Heart right ventricle (tissue), 16 donors: ENCODE measurements at regions not wholly inside any gene's neighbourhood (a gene's known extent, or its start where the extent isn't known, plus 50 kb on each side); places are given as distances from the start of the nearest gene placed in this dataset.

ENCODE experiments used
- ATAC-seq, 8 donors: fragments of 200-7000 bp; cut with Tn5 transposase; one replicate each; pipeline ENCODE4 v1.9.1; 2020; ENCODE audit warnings: mild to moderate bottlenecking in 8 of 8, moderate library complexity in 8 of 8, moderate number of reproducible peaks in 1 of 8
- DNase-seq, 2 donors: peaks; one replicate each; pipeline ENCODE4 v3.0.0-alpha.2; 2020
- H3K27ac ChIP-seq, 10 donors: fragments of 200-600 bp; sonication (generic) in 2 of 10; one replicate each; pipeline versions ENCODE4 v1.5.0 to v1.8.0; 2020 to 2022; ENCODE audit warnings: mild to moderate bottlenecking in 3 of 10
- H3K27me3 ChIP-seq, 7 donors: fragments of 200-600 bp; one replicate each; pipeline ENCODE4 v1.8.0; 2021 to 2022; ENCODE audit warnings: mild to moderate bottlenecking in 2 of 7
- H3K36me3 ChIP-seq, 9 donors: fragments of 200-600 bp; sonication (generic) in 1 of 9; one replicate each; pipeline versions ENCODE4 v1.5.0 to v1.8.0; 2020 to 2022; ENCODE audit warnings: mild to moderate bottlenecking in 2 of 9
- H3K4me1 ChIP-seq, 9 donors: fragments of 200-600 bp; sonication (generic) in 1 of 9; one replicate each; pipeline versions ENCODE4 v1.5.0 to v1.8.0; 2020 to 2022; ENCODE audit warnings: mild to moderate bottlenecking in 4 of 9
- H3K4me3 ChIP-seq, 10 donors: fragments of 200-600 bp; sonication (generic) in 2 of 10; one replicate each; pipeline versions ENCODE4 v1.5.0 to v1.8.0; 2020 to 2022; ENCODE audit warnings: mild to moderate bottlenecking in 7 of 10, moderate library complexity in 2 of 10
- H3K9me3 ChIP-seq, 11 donors: fragments of 200-600 bp in 10 of 11; sonication (generic) in 2 of 11; one replicate each; pipeline versions ENCODE4 v1.5.0 to v1.8.0; 2013 to 2022; ENCODE audit warnings: mild to moderate bottlenecking in 2 of 11, control low read depth in 1 of 11, moderate library complexity in 1 of 11
- WGBS, 2 donors: extraction: QIAGEN DNeasy Blood & Tissue Kit; methylation state at CpG; one replicate each; pipeline ENCODE4 v1.1.7; 2013; ENCODE audit warnings: inconsistent platforms in 1 of 2; 5-methylcytosine and 5-hydroxymethylcytosine counted together
- intact Hi-C, 10 donors: fragments of 100-400 bp; cut with DNase I; formaldehyde crosslinking; loops; one replicate each; pipeline versions ENCODE4 v1.11.1 to v1.14.2; 2022
- TF ChIP-seq, protein P1 (sequence below), 9 donors: fragments of 200-600 bp; sonication (generic) in 2 of 9; IDR thresholded peaks; one replicate each; pipeline versions ENCODE4 v1.5.0 to v1.8.0; 2021 to 2022; ENCODE audit warnings: antibody characterized with exemption in 9 of 9, mild to moderate bottlenecking in 5 of 9, moderate library complexity in 1 of 9
- donor health status: Arrhythmogenic right ventricular cardiomyopathy.
- donor health status: ischemic (EF 13 %, LVEDD 7.1; RV severe dilation, severe dysfunction).
- donor health status: healthy with polysubstance abuse.
- donor health status: DM: no; HTN: yes; CAD: no.
- donor health status: DM: no; HTN: no; CAD: no.
- donor health status: ischemic (EF 25% LVEDD 6.9; RV normal size, moderate dysfunction).
- donor health status: ischemic (EF 25% LVEDD 5.7; RV mildly dilated, moderate dysfunction).
- donor health status: healthy.
- donor health status: DM: yes; HTN: yes; CAD: no.
- donor health status: Ischemic cardiomyopathy.
- donor health status: ischemic (EF 35%, LVEDD 5.7; RV mildly dilated, moderate dysfunction).
- donor health status: nonischemic (EF 11% LVEDD 7.7; RV severe dilation, severe dysfunction).
- donor health status: DM: yes; HTN: yes; CAD: no.
- donor health status: PGD.
- donor health status: ischemic (EF 29% LVEDD 5.4; RV normal size, mild dysfunction).
- donor health status: nonischemic (EF 23%, LVEDD 6.1; RV moderate dilation, normal function).

DNA sequence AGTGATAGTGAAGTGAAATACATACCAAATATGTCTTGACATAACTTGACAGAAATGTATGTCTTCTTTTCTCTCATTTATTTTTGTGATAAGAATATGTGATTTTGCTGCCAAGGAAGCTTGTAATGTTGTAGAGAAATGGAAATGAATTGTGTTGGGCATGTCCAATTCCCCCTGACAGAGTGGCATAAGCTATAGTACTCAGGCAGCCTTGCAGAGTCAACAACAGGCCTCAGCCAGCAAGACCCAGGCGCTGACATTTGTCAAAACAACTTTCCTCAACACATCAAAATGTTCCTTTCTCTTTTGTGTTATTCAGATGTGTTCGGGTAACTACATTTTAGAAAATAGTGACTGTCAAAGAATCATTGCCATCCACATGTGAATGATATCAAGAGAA, 538.1 kb upstream of the ATP11B start:
- TF ChIP-seq, protein P1, sequence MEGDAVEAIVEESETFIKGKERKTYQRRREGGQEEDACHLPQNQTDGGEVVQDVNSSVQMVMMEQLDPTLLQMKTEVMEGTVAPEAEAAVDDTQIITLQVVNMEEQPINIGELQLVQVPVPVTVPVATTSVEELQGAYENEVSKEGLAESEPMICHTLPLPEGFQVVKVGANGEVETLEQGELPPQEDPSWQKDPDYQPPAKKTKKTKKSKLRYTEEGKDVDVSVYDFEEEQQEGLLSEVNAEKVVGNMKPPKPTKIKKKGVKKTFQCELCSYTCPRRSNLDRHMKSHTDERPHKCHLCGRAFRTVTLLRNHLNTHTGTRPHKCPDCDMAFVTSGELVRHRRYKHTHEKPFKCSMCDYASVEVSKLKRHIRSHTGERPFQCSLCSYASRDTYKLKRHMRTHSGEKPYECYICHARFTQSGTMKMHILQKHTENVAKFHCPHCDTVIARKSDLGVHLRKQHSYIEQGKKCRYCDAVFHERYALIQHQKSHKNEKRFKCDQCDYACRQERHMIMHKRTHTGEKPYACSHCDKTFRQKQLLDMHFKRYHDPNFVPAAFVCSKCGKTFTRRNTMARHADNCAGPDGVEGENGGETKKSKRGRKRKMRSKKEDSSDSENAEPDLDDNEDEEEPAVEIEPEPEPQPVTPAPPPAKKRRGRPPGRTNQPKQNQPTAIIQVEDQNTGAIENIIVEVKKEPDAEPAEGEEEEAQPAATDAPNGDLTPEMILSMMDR (IDR thresholded peaks at IDR 0.05) = no peak
- peaks cover 0 to 24% (median 12%) of the 10 kb centered on the region in 7 donors for H3K27me3 ChIP-seq
- H3K9me3 ChIP-seq = no peaks in the 10 kb centered on the region
- ATAC-seq (no peak), DNase-seq (no peak)
- WGBS, 2 donors = 67 to 71% methylated on average over 2 of the region's 2 CpGs
- no peak overlapping the region for H3K27ac ChIP-seq
- intact Hi-C loops = loop anchor here in 8 of 10 donors (5.0 to 10.0 kb wide), 5 partner anchors 540 to 1043 kb away; partner anchors contain the start of gene SOX2 (in 4 of the 8)
- no peaks in the 10 kb centered on the region for H3K4me1 ChIP-seq
- H3K4me3 ChIP-seq = no peak overlapping the region
- no peaks in the 10 kb centered on the region for H3K36me3 ChIP-seq

DNA sequence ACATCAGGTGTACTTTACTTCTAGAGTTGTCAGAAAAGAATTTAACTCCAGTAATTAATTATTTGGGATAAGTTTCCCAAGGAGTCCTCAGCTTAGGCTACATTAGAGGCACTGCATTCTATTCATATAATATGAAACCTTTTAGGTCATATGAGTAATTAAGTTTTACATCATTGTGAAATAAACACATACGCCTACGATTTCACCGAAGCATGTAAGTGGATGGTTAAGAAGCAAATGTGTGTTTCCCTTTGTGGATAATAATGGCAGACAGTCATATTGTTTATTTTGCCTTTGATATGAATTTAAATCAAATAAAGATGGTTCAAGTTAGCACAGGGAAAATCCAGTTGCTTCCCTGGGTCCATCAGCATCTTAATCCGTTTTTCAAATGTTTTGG, 535.9 kb upstream of the ATP11B start:
- H3K4me3 ChIP-seq = no peak overlapping the region
- peaks cover 0 to 45% (median 26%) of the 10 kb centered on the region in 7 donors for H3K27me3 ChIP-seq
- no peak for ATAC-seq
- H3K27ac ChIP-seq = no peak overlapping the region
- H3K4me1 ChIP-seq = no peaks in the 10 kb centered on the region
- intact Hi-C loops = loop anchor here in 8 of 10 donors (5.0 to 10.0 kb wide), 5 partner anchors 543 to 1045 kb away; partner anchors contain the start of gene SOX2 (in 4 of the 8)
- 82 to 85% methylated on average over 4 of the region's 4 CpGs for WGBS, 2 donors
- TF ChIP-seq, protein P1 (IDR thresholded peaks at IDR 0.05) = no peak
- no peaks in the 10 kb centered on the region for H3K9me3 ChIP-seq
- DNase-seq = no peak
- H3K36me3 ChIP-seq = no peaks in the 10 kb centered on the region

DNA sequence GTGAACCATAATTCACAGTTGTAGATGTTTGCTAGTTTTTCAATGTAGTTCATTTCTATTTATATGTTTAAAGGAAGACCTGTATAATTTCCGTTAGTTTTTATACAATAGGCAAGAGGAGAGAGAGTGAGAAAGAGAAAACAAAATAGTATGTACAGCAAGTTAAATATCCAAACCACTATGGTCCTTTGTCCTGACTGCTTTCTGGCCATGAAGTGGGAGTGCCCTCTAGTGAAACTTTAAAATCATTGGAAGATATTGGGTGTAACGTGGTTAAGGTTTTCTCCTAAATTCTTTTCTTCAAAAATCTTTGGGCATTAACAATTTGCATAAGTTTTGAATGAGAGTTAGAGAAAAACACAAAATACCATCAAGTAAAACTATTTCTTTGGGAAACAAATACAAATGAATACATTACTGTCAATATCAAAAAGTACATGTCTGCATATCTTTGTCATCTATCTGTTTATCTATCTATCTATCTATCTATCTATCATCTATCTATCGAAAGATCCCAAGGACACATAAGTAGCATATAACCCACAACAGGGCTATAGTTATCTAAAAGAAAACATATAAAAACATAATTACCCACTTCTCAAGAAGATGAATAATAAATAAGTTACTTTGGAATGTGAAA, 534.6 kb upstream of the ATP11B start:
- Histone ChIP-seq H3K4me1 (no peaks in the 10 kb centered on the region), H3K27me3 (peaks cover 0 to 47% (median 30%) of the 10 kb centered on the region in 7 donors), H3K4me3 (no peak overlapping the region), H3K27ac (no peak overlapping the region), H3K36me3 (no peaks in the 10 kb centered on the region), H3K9me3 (no peaks in the 10 kb centered on the region)
- intact Hi-C loops = loop anchor here (1.0 to 10.0 kb wide), 7 partner anchors 544 to 1046 kb away; partner anchors contain the start of gene SOX2 (in 4 of the 10)
- WGBS, 2 donors = 10 to 16% methylated on average over 3 of the region's 3 CpGs
- DNase-seq = no peak
- ATAC-seq = peak in 1 of 8 donors; percentile 57
- TF ChIP-seq, protein P1 (IDR thresholded peaks at IDR 0.05) = peak; percentile 19 to 67 (median 56)

DNA sequence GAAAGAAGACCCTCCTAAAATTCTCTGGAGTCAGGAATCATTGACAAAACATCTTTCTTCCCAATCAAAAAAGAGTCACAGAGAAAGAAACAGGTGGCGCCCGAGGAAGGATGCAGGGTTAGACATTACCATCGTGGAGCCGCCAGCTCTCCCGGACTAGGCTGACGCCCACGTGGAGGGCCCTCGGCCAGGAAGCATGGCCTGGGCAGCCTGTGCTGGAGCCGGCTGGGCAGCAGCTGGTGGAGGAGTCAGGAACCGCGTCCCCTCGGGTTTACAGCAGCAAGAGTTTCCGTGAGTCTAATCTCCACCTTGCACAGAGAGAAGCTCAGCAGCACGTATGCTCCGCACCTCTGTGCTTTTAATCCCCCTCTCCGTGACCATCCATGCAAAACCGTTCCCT, 533.7 kb upstream of the ATP11B start:
- H3K27me3 ChIP-seq = peaks cover 0 to 46% (median 30%) of the 10 kb centered on the region in 7 donors
- H3K4me1 ChIP-seq = no peaks in the 10 kb centered on the region
- no peak overlapping the region for H3K27ac ChIP-seq
- ATAC-seq (peak in 4 of 8 donors; percentile 29 to 68 (median 50)), DNase-seq (peak in 1 of 2 donors; percentile 10)
- TF ChIP-seq, protein P1 (IDR thresholded peaks at IDR 0.05) = no peak
- 26 to 29% methylated on average over 17 of the region's 17 CpGs for WGBS, 2 donors
- intact Hi-C loops = loop anchor here in 9 of 10 donors (2.0 to 10.0 kb wide), 6 partner anchors 545 to 1047 kb away; partner anchors contain the start of gene SOX2 (in 4 of the 9)
- H3K4me3 ChIP-seq = no peak overlapping the region
- H3K9me3 ChIP-seq = no peaks in the 10 kb centered on the region
- H3K36me3 ChIP-seq = no peaks in the 10 kb centered on the region
